ENCODE measurements at regions not wholly inside any gene's neighbourhood (a gene's known extent, or its start where the extent isn't known, plus 50 kb on each side); places are given as distances from the start of the nearest gene placed in this dataset.

DNA sequence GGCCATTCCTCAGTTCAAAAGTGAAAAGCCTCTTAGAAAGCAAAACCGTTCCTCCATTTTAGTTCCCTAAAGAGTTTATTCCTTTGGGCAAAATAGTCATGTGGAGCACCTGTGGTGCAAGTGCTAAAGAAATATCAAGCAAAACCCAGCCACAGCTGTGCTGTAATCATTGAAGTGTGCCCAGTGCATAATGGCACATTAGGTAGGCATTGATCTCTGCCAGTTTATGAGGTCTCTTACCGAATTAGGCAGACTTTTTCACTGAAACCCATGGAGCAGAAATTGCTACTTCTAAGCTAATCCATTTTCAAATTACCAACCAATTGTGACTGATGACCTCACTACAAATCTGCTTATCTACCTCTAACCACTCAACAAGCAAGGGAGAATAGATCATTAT lies 97.2 kb upstream of the SEMA3A start:
- peaks cover 2% of the 10 kb centered on the region for H3K9me3 Mint-ChIP-seq
- no peak overlapping the region for H3K4me3 Mint-ChIP-seq
- H3K4me1 Mint-ChIP-seq, result peaks cover 7% of the 10 kb centered on the region
- no peaks in the 10 kb centered on the region for H3K27me3 Mint-ChIP-seq (ENCODE audit: low read depth)
- H3K36me3 Mint-ChIP-seq (ENCODE audit: low read depth), result no peaks in the 10 kb centered on the region
- H3K27ac Mint-ChIP-seq, result no peak overlapping the region
- TF ChIP-seq, protein P1, sequence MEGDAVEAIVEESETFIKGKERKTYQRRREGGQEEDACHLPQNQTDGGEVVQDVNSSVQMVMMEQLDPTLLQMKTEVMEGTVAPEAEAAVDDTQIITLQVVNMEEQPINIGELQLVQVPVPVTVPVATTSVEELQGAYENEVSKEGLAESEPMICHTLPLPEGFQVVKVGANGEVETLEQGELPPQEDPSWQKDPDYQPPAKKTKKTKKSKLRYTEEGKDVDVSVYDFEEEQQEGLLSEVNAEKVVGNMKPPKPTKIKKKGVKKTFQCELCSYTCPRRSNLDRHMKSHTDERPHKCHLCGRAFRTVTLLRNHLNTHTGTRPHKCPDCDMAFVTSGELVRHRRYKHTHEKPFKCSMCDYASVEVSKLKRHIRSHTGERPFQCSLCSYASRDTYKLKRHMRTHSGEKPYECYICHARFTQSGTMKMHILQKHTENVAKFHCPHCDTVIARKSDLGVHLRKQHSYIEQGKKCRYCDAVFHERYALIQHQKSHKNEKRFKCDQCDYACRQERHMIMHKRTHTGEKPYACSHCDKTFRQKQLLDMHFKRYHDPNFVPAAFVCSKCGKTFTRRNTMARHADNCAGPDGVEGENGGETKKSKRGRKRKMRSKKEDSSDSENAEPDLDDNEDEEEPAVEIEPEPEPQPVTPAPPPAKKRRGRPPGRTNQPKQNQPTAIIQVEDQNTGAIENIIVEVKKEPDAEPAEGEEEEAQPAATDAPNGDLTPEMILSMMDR (IDR thresholded peaks at IDR 0.05; ENCODE audit: unreplicated experiment in 3 of 3), result no peak

DNA sequence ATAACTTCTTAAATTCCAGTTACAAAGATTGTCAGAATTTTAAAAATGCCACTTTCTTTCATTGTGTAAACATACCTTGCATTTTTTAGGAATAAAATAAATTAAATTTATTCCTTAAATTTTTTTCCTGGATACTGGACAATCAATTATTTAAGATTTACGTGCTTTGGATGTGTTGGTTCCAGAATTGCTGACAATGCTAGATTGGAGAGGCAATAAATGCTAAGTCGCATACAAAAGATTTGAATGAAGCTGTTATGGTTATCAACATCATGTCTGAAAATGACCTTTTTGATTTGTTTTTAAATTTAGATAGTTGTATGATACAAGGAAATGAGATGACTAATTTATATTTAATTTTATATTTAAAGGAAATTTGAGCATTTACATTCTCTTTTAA lies 89.2 kb upstream of the SEMA3A start:
- TF ChIP-seq, protein P1 (IDR thresholded peaks at IDR 0.05; ENCODE audit: unreplicated experiment in 3 of 3), result no peak
- no peaks in the 10 kb centered on the region for H3K36me3 Mint-ChIP-seq (ENCODE audit: low read depth)
- H3K27me3 Mint-ChIP-seq (ENCODE audit: low read depth), result no peaks in the 10 kb centered on the region
- H3K4me1 Mint-ChIP-seq, result no peaks in the 10 kb centered on the region
- H3K9me3 Mint-ChIP-seq, result no peaks in the 10 kb centered on the region
- H3K27ac Mint-ChIP-seq, result no peak overlapping the region
- no peak overlapping the region for H3K4me3 Mint-ChIP-seq

DNA sequence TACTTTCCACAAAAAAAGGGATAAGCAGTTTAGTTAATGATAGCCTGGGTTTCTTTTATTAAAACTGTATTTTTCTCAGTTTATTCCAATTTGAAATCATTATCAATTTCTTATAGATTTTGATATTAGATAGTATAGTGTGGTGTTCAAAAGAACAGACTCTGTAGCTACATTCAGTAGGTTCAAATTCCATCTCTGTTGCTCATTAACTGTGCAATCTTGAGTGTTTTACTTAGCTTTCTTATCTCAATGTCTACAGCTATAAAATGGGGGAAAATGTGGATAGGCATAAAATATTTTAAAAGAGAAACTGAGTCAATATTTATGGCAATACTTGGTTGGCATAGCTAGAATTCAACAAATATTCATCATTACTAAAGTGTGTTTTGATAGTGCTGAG lies 86.9 kb upstream of the SEMA3A start:
- H3K9me3 Mint-ChIP-seq, result peaks cover 4% of the 10 kb centered on the region
- TF ChIP-seq, protein P1 (IDR thresholded peaks at IDR 0.05; ENCODE audit: unreplicated experiment in 3 of 3), result no peak
- no peaks in the 10 kb centered on the region for H3K27me3 Mint-ChIP-seq (ENCODE audit: low read depth)
- H3K4me3 Mint-ChIP-seq, result no peak overlapping the region
- H3K36me3 Mint-ChIP-seq (ENCODE audit: low read depth), result no peaks in the 10 kb centered on the region
- no peak overlapping the region for H3K27ac Mint-ChIP-seq
- no peaks in the 10 kb centered on the region for H3K4me1 Mint-ChIP-seq

DNA sequence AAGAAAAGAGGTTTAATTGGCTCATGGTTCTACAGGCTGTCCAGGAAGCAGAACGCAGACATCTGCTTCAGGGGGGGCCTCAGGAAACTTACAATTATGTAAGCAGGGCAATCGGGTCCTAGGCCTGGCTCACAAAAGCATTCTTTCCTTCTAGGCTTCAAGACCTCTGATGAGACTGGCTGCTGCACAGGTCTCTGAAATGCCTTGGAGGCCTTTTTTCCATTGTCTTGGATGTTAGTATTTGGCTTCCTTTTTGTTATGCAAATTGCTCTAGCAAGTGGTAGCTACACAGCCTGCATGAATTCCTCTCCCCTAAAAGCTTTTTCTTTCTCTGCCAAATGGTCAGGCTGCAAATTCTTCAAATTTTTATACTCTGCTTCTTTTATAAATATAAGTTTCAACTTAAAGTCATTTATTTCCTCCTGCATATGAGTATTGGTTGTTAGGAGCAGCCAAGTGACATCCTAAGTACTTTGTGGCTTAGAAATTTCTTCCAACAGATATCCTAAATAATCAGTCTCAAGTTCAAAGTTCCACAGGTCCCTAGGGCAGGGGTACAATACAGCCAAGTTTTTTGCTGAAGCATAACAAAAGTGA lies 83.1 kb upstream of the SEMA3A start:
- Mint-ChIP-seq H3K27me3 (ENCODE audit: low read depth) (no peaks in the 10 kb centered on the region), H3K27ac (no peak overlapping the region), H3K4me3 (no peak overlapping the region), H3K4me1 (no peaks in the 10 kb centered on the region), H3K9me3 (peaks cover 4% of the 10 kb centered on the region), H3K36me3 (ENCODE audit: low read depth) (no peaks in the 10 kb centered on the region)
- TF ChIP-seq, protein P1 (IDR thresholded peaks at IDR 0.05; ENCODE audit: unreplicated experiment in 3 of 3), result no peak

DNA sequence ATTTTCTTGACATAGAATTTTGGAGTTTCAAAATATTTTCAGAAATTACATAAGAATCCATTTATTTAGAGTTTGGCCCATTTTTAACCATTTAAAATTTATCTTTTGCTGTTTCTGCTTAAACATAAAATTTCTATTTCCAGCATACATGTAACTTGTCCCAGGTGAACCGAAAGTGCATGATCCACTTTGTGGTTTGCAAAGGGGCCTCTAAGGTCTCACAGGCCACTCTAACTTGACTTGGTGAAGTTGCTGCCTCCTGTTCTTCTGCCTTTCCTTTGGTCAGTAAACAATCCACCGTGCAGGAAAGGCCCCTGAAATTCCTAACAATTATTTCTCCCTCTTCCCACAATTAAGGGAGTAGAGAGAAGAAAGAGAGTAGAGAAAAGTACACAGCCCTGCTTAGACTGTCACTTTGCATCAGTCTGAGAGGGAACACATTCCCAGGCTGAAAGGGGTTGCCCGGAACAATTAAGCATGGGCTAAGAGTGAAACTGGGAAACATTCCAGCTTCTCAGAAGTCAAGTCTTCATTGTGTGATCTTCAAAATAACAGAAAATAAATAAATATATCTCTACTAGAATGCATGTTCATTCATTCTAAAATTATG lies 79.5 kb upstream of the SEMA3A start:
- H3K4me3 Mint-ChIP-seq, result no peak overlapping the region
- H3K27me3 Mint-ChIP-seq (ENCODE audit: low read depth), result no peaks in the 10 kb centered on the region
- no peaks in the 10 kb centered on the region for H3K4me1 Mint-ChIP-seq
- TF ChIP-seq, protein P1 (IDR thresholded peaks at IDR 0.05; ENCODE audit: unreplicated experiment in 3 of 3), result no peak
- H3K27ac Mint-ChIP-seq, result no peak overlapping the region
- peaks cover 4% of the 10 kb centered on the region for H3K9me3 Mint-ChIP-seq
- H3K36me3 Mint-ChIP-seq (ENCODE audit: low read depth), result no peaks in the 10 kb centered on the region

DNA sequence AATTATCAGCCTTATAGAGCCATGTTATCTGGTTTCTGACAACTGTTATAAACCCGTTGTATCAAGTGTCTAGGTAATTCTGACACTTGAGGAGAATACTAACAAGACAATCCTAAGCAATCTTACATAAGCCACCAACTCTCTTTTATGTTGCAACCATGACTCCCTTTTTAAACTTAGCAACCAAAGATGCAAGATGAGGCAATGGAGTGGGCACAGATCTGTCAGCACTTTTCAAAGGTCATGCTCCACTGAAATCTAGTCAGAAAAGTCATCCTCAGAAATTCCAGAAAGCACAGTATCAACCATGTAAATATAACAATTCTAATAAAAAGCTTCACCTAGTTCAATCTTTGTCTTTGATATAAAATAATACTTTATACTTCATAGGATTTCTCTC lies 77.0 kb upstream of the SEMA3A start:
- TF ChIP-seq, protein P1 (IDR thresholded peaks at IDR 0.05; ENCODE audit: unreplicated experiment in 3 of 3), result no peak
- Mint-ChIP-seq H3K4me3 (no peak overlapping the region), H3K36me3 (ENCODE audit: low read depth) (no peaks in the 10 kb centered on the region), H3K9me3 (no peaks in the 10 kb centered on the region), H3K27me3 (ENCODE audit: low read depth) (no peaks in the 10 kb centered on the region), H3K27ac (no peak overlapping the region), H3K4me1 (no peaks in the 10 kb centered on the region)

All from nephron (organoid).